ENCODE measurements at regions not wholly inside any gene's neighbourhood (a gene's known extent, or its start where the extent isn't known, plus 50 kb on each side); places are given as distances from the start of the nearest gene placed in this dataset.
A peak's percentile ranks its signal among the peaks of the same experiment; 100 is the strongest.
"Not testable (repeated sequence)": the region's sequence is repeated elsewhere in the genome, so short reads cannot be mapped to it uniquely, and the experiment has no call there.

- ChIA-PET POLR2A (no interaction called here), CTCF (no interaction called here)
- Mint-ChIP-seq H3K36me3 (ENCODE audit: low read depth) (no peaks in the 10 kb centered on the region), H3K4me3 (no peak overlapping the region), H3K27ac (no peak overlapping the region), H3K27me3 (no peaks in the 10 kb centered on the region), H3K9me3 (ENCODE audit: low read depth) (no peaks in the 10 kb centered on the region), H3K4me1 (peaks cover 49% of the 10 kb centered on the region)
- intact Hi-C loops (cut with DNase I, micrococcal nuclease): no loop called here
- DNase-seq (no peak), ATAC-seq (no peak)
Observed at GRCh38 chr22:25388415-25388814, 169.0 kb downstream of the CRYBB2 start.

DNA sequence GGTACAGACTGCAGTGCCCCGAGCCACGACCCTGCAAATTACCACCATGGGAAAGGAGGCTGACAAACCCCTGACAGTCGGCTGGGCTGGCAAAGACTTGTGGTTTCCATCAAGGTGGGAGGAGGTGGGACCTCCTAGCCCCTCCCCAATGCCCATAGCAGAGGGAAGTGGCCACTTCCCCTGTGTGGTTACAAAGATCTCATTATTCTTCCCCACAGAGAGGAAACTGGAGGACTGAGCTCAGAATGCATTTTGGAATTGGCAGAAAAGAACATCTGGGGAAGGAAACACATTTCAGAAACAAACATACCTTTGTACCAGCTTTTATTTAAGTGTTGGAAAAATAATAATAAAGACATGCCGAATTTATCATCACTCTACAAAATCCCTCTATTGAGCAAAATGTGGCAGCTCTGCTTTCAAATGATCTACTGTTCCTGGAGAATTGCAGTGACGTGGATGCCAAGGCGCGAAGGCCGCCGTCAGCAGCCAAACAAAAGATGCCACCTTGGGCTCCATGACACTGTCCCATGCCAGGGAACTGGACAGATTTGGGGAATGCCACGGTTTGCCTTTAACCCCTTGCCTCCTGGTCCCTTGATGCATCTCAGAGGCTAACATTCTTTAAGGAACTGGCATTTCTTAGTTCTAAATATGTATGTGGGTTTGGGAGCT is 169.6 kb downstream of the CRYBB2 start:
- no peaks in the 10 kb centered on the region for H3K36me3 Mint-ChIP-seq (ENCODE audit: low read depth)
- ChIA-PET CTCF (no interaction called here), POLR2A (no interaction called here)
- no peak overlapping the region for H3K4me3 Mint-ChIP-seq
- intact Hi-C loops (cut with DNase I, micrococcal nuclease): no loop called here
- no peaks in the 10 kb centered on the region for H3K27me3 Mint-ChIP-seq
- H3K4me1 Mint-ChIP-seq: peaks cover 49% of the 10 kb centered on the region
- no peak overlapping the region for H3K27ac Mint-ChIP-seq
- no peaks in the 10 kb centered on the region for H3K9me3 Mint-ChIP-seq (ENCODE audit: low read depth)
- ATAC-seq (no peak), DNase-seq (no peak)

GRCh38 chr22:25389541-25389919 is 170.1 kb downstream of the CRYBB2 start:
- Mint-ChIP-seq H3K27me3 (no peaks in the 10 kb centered on the region), H3K27ac (no peak overlapping the region), H3K36me3 (ENCODE audit: low read depth) (no peaks in the 10 kb centered on the region), H3K4me3 (no peak overlapping the region), H3K4me1 (peaks cover 49% of the 10 kb centered on the region), H3K9me3 (ENCODE audit: low read depth) (no peaks in the 10 kb centered on the region)
- ChIA-PET POLR2A (no interaction called here), CTCF (no interaction called here)
- ATAC-seq (no peak), DNase-seq (no peak)
- intact Hi-C loops (cut with DNase I, micrococcal nuclease): no loop called here

DNA sequence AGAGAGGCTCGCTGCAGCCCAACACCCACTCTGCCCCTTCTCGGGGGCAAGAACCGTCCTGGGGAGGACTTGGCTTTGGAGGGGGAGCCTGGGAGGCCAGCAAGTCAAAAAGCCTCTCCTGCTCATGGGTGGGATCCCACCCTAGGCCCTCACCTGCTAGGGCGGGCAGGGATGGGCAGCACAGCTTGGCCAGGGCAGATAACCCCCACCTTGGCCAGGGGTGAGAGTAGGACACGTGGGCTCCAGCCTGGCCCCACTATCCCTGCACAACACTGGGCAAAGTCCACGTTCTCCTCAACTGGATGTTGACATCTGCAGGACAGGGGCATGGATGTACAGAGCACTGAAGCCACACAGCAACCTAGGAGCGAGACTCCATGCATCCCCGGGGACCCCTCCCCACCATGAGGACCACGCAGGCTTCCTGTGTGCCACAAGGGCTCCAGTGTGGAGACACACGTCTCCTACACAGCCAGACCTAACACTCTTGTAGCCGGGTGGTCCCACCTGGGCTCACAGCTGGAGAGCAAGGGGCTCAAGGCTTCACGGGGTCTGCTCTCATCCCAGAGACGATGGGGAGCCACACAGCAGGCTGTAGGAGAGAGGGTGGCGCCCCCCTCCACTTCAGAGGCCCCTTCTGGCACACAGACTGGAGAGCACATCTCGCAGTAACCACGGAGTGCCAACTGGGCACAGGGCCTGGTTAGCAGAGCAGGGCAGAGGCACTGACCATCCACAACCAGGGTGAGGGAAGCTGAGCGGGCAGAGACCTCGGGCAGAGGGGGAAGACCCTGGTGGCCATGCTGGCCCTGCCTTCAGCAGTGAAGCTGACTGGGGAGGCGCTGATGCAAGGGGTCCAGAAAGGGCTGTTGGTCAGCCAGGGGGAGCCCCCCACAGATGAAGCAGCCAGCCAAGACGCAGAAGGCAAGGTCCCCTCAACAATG is 171.1 kb downstream of the CRYBB2 start:
- POLR2A ChIA-PET: interaction anchor here (0.5 kb wide), 1 partner anchor 20 kb away, joined by 3 read pairs; no protein-coding TSS in a partner anchor
- ATAC-seq (no peak), DNase-seq (no peak)
- Mint-ChIP-seq H3K36me3 (ENCODE audit: low read depth) (no peaks in the 10 kb centered on the region), H3K27me3 (no peaks in the 10 kb centered on the region), H3K9me3 (ENCODE audit: low read depth) (no peaks in the 10 kb centered on the region), H3K27ac (no peak overlapping the region), H3K4me3 (no peak overlapping the region), H3K4me1 (peaks cover 47% of the 10 kb centered on the region)
- CTCF ChIA-PET: interaction anchor here (0.5 kb wide), 1 partner anchor 254 kb away, joined by 3 read pairs; no protein-coding TSS in a partner anchor
- intact Hi-C loops (cut with DNase I, micrococcal nuclease): no loop called here

GRCh38 chr22:25392584-25392983 is 171.9 kb upstream of the GRK3 start:
- ATAC-seq (no peak), DNase-seq (no peak)
- CTCF ChIA-PET: no interaction called here
- Mint-ChIP-seq H3K9me3 (ENCODE audit: low read depth) (no peaks in the 10 kb centered on the region), H3K27ac (no peak overlapping the region), H3K27me3 (no peaks in the 10 kb centered on the region), H3K36me3 (ENCODE audit: low read depth) (no peaks in the 10 kb centered on the region), H3K4me3 (no peak overlapping the region), H3K4me1 (peaks cover 38% of the 10 kb centered on the region)
- POLR2A ChIA-PET: no interaction called here
- intact Hi-C loops (cut with DNase I, micrococcal nuclease): no loop called here

GRCh38 chr22:25393121-25393805 is 171.2 kb upstream of the GRK3 start:
- H3K36me3 Mint-ChIP-seq (ENCODE audit: low read depth): no peaks in the 10 kb centered on the region
- POLR2A ChIA-PET: interaction anchor here (0.7 kb wide), 1 partner anchor 10 kb away, joined by 3 read pairs; no protein-coding TSS in a partner anchor
- CTCF ChIA-PET: no interaction called here
- H3K4me3 Mint-ChIP-seq: no peak overlapping the region
- no peaks in the 10 kb centered on the region for H3K9me3 Mint-ChIP-seq (ENCODE audit: low read depth)
- intact Hi-C loops (cut with DNase I, micrococcal nuclease): no loop called here
- peaks cover 41% of the 10 kb centered on the region for H3K4me1 Mint-ChIP-seq
- no peak for DNase-seq
- ATAC-seq: no peak
- no peak overlapping the region for H3K27ac Mint-ChIP-seq
- H3K27me3 Mint-ChIP-seq: no peaks in the 10 kb centered on the region

DNA sequence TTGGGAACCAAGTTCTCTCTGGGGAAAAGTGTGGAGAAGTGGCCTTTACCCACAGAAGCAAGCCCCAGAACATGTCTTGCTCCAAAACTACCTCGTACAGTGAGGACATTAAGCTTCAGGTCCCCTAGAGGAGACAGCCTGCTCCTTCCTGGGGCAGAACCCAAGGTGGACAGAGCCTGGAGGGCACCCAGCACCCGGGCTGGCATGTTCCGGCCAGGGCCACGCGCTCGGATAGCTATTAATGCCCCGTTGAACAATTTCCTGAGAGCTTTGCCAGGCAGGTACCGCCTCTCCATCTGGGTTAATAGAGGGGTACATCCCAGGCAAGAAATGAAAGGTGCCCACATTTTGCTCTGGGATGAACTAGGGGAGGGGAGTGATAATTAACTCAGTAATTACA is 169.0 kb upstream of the GRK3 start:
- H3K9me3 Mint-ChIP-seq (ENCODE audit: low read depth): no peaks in the 10 kb centered on the region

GRCh38 chr22:25395915-25396314 is 168.6 kb upstream of the GRK3 start:
- no peaks in the 10 kb centered on the region for H3K9me3 Mint-ChIP-seq (ENCODE audit: low read depth)
- intact Hi-C loops (cut with DNase I, micrococcal nuclease): loop anchor here in 1 of 2 experiments (5.0 kb wide), 1 partner anchor 1276 kb away; no protein-coding TSS in a partner anchor
- peaks cover 29% of the 10 kb centered on the region for H3K4me1 Mint-ChIP-seq
- no peak overlapping the region for H3K4me3 Mint-ChIP-seq
- H3K36me3 Mint-ChIP-seq (ENCODE audit: low read depth): no peaks in the 10 kb centered on the region
- CTCF ChIA-PET: no interaction called here
- H3K27ac Mint-ChIP-seq: no peak overlapping the region
- DNase-seq: no peak
- POLR2A ChIA-PET: no interaction called here
- ATAC-seq: no peak
- no peaks in the 10 kb centered on the region for H3K27me3 Mint-ChIP-seq

More for the DNA sequence above, 169.0 kb upstream of the GRK3 start:
- intact Hi-C loops (cut with DNase I, micrococcal nuclease): loop anchor here in 1 of 2 experiments (5.0 kb wide), 1 partner anchor 1277 kb away; no protein-coding TSS in a partner anchor
- ChIA-PET POLR2A (no interaction called here), CTCF (no interaction called here)
- H3K4me3 Mint-ChIP-seq: no peak overlapping the region
- H3K4me1 Mint-ChIP-seq: peaks cover 34% of the 10 kb centered on the region
- no peak for ATAC-seq
- H3K36me3 Mint-ChIP-seq (ENCODE audit: low read depth): no peaks in the 10 kb centered on the region
- no peak for DNase-seq
- no peaks in the 10 kb centered on the region for H3K27me3 Mint-ChIP-seq
- no peak overlapping the region for H3K27ac Mint-ChIP-seq

- intact Hi-C loops (cut with DNase I, micrococcal nuclease): loop anchor here in 1 of 2 experiments (5.0 kb wide), 1 partner anchor 1276 kb away; no protein-coding TSS in a partner anchor
- CTCF ChIA-PET: no interaction called here
- Mint-ChIP-seq H3K4me3 (no peak overlapping the region), H3K9me3 (ENCODE audit: low read depth) (no peaks in the 10 kb centered on the region), H3K27ac (no peak overlapping the region), H3K4me1 (peaks cover 32% of the 10 kb centered on the region), H3K36me3 (ENCODE audit: low read depth) (no peaks in the 10 kb centered on the region), H3K27me3 (no peaks in the 10 kb centered on the region)
- ATAC-seq (no peak), DNase-seq (no peak)
- POLR2A ChIA-PET: no interaction called here
Observed at GRCh38 chr22:25396615-25397200, 167.8 kb upstream of the GRK3 start.

- H3K36me3 Mint-ChIP-seq (ENCODE audit: low read depth): no peaks in the 10 kb centered on the region
- POLR2A ChIA-PET: no interaction called here
- CTCF ChIA-PET: interaction anchor here (0.6 kb wide), 1 partner anchor 1046 kb away, joined by 3 read pairs; no protein-coding TSS in a partner anchor
- H3K27ac Mint-ChIP-seq: no peak overlapping the region
- no peaks in the 10 kb centered on the region for H3K27me3 Mint-ChIP-seq
- no peaks in the 10 kb centered on the region for H3K9me3 Mint-ChIP-seq (ENCODE audit: low read depth)
- H3K4me3 Mint-ChIP-seq: no peak overlapping the region
- DNase-seq (no peak), ATAC-seq (no peak)
- intact Hi-C loops (cut with DNase I, micrococcal nuclease): loop anchor here in 1 of 2 experiments (5.0 kb wide), 1 partner anchor 1275 kb away; no protein-coding TSS in a partner anchor
- H3K4me1 Mint-ChIP-seq: peaks cover 41% of the 10 kb centered on the region
Observed at GRCh38 chr22:25397616-25398015, 166.9 kb upstream of the GRK3 start.

GRCh38 chr22:25398591-25399062 is 165.8 kb upstream of the GRK3 start:
- Mint-ChIP-seq H3K4me1 (peaks cover 48% of the 10 kb centered on the region), H3K27ac (peak overlapping the region; percentile 42)
- H3K36me3 Mint-ChIP-seq (ENCODE audit: low read depth); H3K4me3 Mint-ChIP-seq; H3K9me3 Mint-ChIP-seq (ENCODE audit: low read depth); POLR2A ChIA-PET; H3K27me3 Mint-ChIP-seq: not testable (repeated sequence)
- ATAC-seq: peak; percentile 96
- CTCF ChIA-PET: interaction anchor here (0.6 kb wide), 1 partner anchor 1031 kb away, joined by 4 read pairs; no protein-coding TSS in a partner anchor
- intact Hi-C loops (cut with DNase I, micrococcal nuclease): loop anchor here in 1 of 2 experiments (5.0 kb wide), 1 partner anchor 1274 kb away; no protein-coding TSS in a partner anchor
- peak; percentile 69 for DNase-seq

Data from activated CD4-positive, alpha-beta T cell treated with anti-CD3 and anti-CD28 coated beads for 36 hours (primary cell).